CD14-positive monocyte (primary cell): ENCODE measurements at regions not wholly inside any gene's neighbourhood (a gene's known extent, or its start where the extent isn't known, plus 50 kb on each side); places are given as distances from the start of the nearest gene placed in this dataset.

Experiments
- DNase-seq, 3 donors: peaks; one replicate each; pipeline ENCODE4 v3.0.0-alpha.2; 2011 to 2022
- H2AFZ ChIP-seq: 2 replicates; pipeline ENCODE4 v1.6.0; 2012; ENCODE audit warnings: mild to moderate bottlenecking, low read depth, low read length, inconsistent platforms; ENCODE audit not compliant: insufficient read depth, poor library complexity, severe bottlenecking
- H3K27ac ChIP-seq, 2 donors: 1 replicate in 1 of 2; 2 replicates in 1 of 2; pipeline ENCODE4 v1.5.1; 2012 to 2013; ENCODE audit warnings: low read length in 2 of 2, control low read depth in 1 of 2, inconsistent platforms in 1 of 2, low read depth in 1 of 2, mild to moderate bottlenecking in 1 of 2
- H3K27me3 ChIP-seq, 2 donors: one replicate each; pipeline versions ENCODE4 v1.6.0 to v1.6.1; 2011 to 2013; ENCODE audit warnings: low read length in 2 of 2; ENCODE audit not compliant: control insufficient read depth in 2 of 2, insufficient read depth in 2 of 2
- H3K36me3 ChIP-seq, 2 donors: replicated peaks in 1 of 2; 1 replicate in 1 of 2; 2 replicates in 1 of 2; pipeline versions ENCODE4 v1.5.1 to v1.6.1; 2012 to 2013; ENCODE audit warnings: low read length in 2 of 2, control low read depth in 1 of 2, inconsistent platforms in 1 of 2, mild to moderate bottlenecking in 1 of 2; ENCODE audit not compliant: insufficient read depth in 2 of 2, control insufficient read depth in 1 of 2
- H3K4me1 ChIP-seq, 2 donors: 1 replicate in 1 of 2; 2 replicates in 1 of 2; pipeline versions ENCODE4 v1.5.1 to v1.6.1; 2012 to 2013; ENCODE audit warnings: low read length in 2 of 2, control low read depth in 1 of 2, inconsistent platforms in 1 of 2, mild to moderate bottlenecking in 1 of 2, moderate library complexity in 1 of 2; ENCODE audit not compliant: insufficient read depth in 2 of 2, control insufficient read depth in 1 of 2
- H3K4me2 ChIP-seq: replicated peaks from 2 replicates; pipeline ENCODE3; 2012; ENCODE audit warnings: low read length, moderate library complexity, mild to moderate bottlenecking; ENCODE audit not compliant: poor library complexity, severe bottlenecking; ENCODE audit errors: extremely low read depth
- H3K4me3 ChIP-seq, 3 experiments: fragments of 200-600 bp in 1 of 3; sonication (generic) in 1 of 3; replicated peaks in 1 of 3; 1 replicate in 2 of 3; 2 replicates in 1 of 3; pipeline ENCODE4 v1.5.1; 2011 to 2013; ENCODE audit warnings: low read length in 3 of 3, mild to moderate bottlenecking in 3 of 3, control low read depth in 2 of 3, low read depth in 2 of 3, inconsistent platforms in 1 of 3, moderate library complexity in 1 of 3
- H3K79me2 ChIP-seq: 2 replicates; pipeline ENCODE4 v1.6.0; 2012; ENCODE audit warnings: mild to moderate bottlenecking, control low read depth, inconsistent platforms, low read length, moderate library complexity; ENCODE audit not compliant: insufficient read depth
- H3K9ac ChIP-seq: 2 replicates; pipeline ENCODE4 v1.6.0; 2017; ENCODE audit warnings: low read length, mild to moderate bottlenecking; ENCODE audit not compliant: insufficient read depth, poor library complexity, severe bottlenecking
- H3K9me3 ChIP-seq, 2 donors: replicated peaks in 1 of 2; 1 replicate in 1 of 2; 2 replicates in 1 of 2; pipeline versions ENCODE4 v1.5.1 to v1.6.1; 2012 to 2013; ENCODE audit warnings: low read length in 2 of 2, control low read depth in 1 of 2; ENCODE audit not compliant: control insufficient read depth in 1 of 2, insufficient read depth in 1 of 2
- H4K20me1 ChIP-seq: 2 replicates; pipeline ENCODE4 v1.6.0; 2012; ENCODE audit warnings: mild to moderate bottlenecking, low read length, control low read depth, moderate library complexity; ENCODE audit not compliant: insufficient read depth
- H3K27ac Mint-ChIP-seq, 7 donors: one replicate each; pipeline ENCODE4 v1.8.0; 2020; ENCODE audit warnings: mild to moderate bottlenecking in 7 of 7, mixed read lengths in 7 of 7, moderate library complexity in 6 of 7, inconsistent platforms in 2 of 7
- H3K27me3 Mint-ChIP-seq, 3 donors: one replicate each; pipeline ENCODE4 v1.8.0; 2021 to 2022; ENCODE audit warnings: low read depth in 3 of 3, mild to moderate bottlenecking in 3 of 3, mixed read lengths in 3 of 3, moderate library complexity in 3 of 3, inconsistent platforms in 1 of 3
- H3K36me3 Mint-ChIP-seq, 2 donors: one replicate each; pipeline ENCODE4 v1.8.0; 2020; ENCODE audit warnings: mixed read lengths in 2 of 2, inconsistent platforms in 1 of 2, mild to moderate bottlenecking in 1 of 2
- H3K4me1 Mint-ChIP-seq: one replicate; pipeline ENCODE4 v1.8.0; 2020; ENCODE audit warnings: mild to moderate bottlenecking, mixed read lengths
- H3K4me3 Mint-ChIP-seq, 2 donors: one replicate each; pipeline ENCODE4 v1.8.0; 2020; ENCODE audit warnings: mild to moderate bottlenecking in 2 of 2, mixed read lengths in 2 of 2, moderate library complexity in 1 of 2
- H3K9me3 Mint-ChIP-seq, 7 donors: one replicate each; pipeline ENCODE4 v1.8.0; 2020 to 2022; ENCODE audit warnings: mixed read lengths in 7 of 7, mild to moderate bottlenecking in 6 of 7, moderate library complexity in 6 of 7, inconsistent platforms in 2 of 7
- WGBS: methylation state at CpG from one replicate; pipeline ENCODE4 v1.1.5; 2013; ENCODE audit warnings: missing lambda C conversion rate; ENCODE audit not compliant: insufficient coverage; 5-methylcytosine and 5-hydroxymethylcytosine counted together
- intact Hi-C, 2 donors: fragments of 100-400 bp; cut with micrococcal nuclease; formaldehyde crosslinking; loops; one replicate each; pipeline versions ENCODE4 v1.15.0 to v1.15.1; 2023
- TF ChIP-seq, protein P1 (sequence below): fragments of 200-600 bp; IDR thresholded peaks from one replicate; pipeline ENCODE4 v1.8.0; 2022; ENCODE audit warnings: antibody characterized with exemption, mild to moderate bottlenecking

DNA sequence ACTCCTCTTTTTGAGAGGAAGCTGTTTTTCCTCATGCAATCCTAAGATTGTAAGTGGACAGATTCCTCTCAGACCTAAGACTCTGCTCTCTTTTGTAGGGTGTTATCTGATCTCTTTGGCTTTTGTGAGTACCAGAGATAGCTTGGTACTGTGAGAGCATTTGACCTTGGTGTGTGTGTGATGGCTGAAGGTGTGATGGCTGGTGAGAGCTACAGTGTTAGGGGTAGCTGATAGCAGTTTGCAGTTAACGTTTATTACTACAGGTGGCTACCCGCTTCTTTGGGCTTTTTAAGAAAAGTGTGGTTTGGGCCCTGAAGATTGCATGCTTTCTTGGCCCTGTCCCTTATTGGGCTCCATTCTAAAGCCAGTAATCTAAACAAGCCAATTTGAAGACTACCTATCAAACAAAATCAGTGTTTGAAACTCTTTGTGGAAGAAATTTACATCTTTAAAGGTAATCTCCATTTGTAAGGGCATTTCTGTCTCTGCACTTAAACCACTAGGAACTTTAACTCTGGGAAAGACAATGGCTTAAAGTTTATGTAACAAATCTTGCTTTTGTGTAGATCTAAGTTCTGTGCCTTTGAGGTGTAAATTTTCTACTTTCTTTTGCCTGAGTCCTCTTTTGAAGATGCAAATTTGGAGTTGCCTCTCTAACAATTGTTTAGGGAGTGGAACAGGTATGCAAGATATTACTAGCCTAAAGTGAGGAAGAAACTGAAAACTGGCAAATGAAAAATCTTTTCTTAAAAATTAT lies 85.3 kb upstream of the SERBP1 start:
- no peak overlapping the region for H3K4me3 Mint-ChIP-seq
- Histone ChIP-seq H3K9ac (no peak overlapping the region), H3K4me3 (no peak overlapping the region), H3K79me2 (no peaks in the 10 kb centered on the region), H3K36me3 (no peaks in the 10 kb centered on the region), H3K27me3 (no peaks in the 10 kb centered on the region), H3K4me2 (no peak overlapping the region), H2AFZ (no peak overlapping the region), H3K9me3 (peaks cover 4 to 21% of the 10 kb centered on the region in 2 donors), H3K27ac (no peak overlapping the region), H4K20me1 (no peaks in the 10 kb centered on the region), H3K4me1 (no peaks in the 10 kb centered on the region)
- no peaks in the 10 kb centered on the region for H3K4me1 Mint-ChIP-seq
- no CpG with 5 or more reads among the region's 2 CpGs for WGBS
- peaks cover 0 to 2% (median 0%) of the 10 kb centered on the region in 3 donors for H3K27me3 Mint-ChIP-seq
- H3K9me3 Mint-ChIP-seq = peaks cover 10 to 38% (median 28%) of the 10 kb centered on the region in 7 donors
- no peak for DNase-seq
- H3K27ac Mint-ChIP-seq = no peak overlapping the region
- H3K36me3 Mint-ChIP-seq = no peaks in the 10 kb centered on the region
- intact Hi-C loops = no loop called here
- TF ChIP-seq, protein P1, sequence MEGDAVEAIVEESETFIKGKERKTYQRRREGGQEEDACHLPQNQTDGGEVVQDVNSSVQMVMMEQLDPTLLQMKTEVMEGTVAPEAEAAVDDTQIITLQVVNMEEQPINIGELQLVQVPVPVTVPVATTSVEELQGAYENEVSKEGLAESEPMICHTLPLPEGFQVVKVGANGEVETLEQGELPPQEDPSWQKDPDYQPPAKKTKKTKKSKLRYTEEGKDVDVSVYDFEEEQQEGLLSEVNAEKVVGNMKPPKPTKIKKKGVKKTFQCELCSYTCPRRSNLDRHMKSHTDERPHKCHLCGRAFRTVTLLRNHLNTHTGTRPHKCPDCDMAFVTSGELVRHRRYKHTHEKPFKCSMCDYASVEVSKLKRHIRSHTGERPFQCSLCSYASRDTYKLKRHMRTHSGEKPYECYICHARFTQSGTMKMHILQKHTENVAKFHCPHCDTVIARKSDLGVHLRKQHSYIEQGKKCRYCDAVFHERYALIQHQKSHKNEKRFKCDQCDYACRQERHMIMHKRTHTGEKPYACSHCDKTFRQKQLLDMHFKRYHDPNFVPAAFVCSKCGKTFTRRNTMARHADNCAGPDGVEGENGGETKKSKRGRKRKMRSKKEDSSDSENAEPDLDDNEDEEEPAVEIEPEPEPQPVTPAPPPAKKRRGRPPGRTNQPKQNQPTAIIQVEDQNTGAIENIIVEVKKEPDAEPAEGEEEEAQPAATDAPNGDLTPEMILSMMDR = no peak

DNA sequence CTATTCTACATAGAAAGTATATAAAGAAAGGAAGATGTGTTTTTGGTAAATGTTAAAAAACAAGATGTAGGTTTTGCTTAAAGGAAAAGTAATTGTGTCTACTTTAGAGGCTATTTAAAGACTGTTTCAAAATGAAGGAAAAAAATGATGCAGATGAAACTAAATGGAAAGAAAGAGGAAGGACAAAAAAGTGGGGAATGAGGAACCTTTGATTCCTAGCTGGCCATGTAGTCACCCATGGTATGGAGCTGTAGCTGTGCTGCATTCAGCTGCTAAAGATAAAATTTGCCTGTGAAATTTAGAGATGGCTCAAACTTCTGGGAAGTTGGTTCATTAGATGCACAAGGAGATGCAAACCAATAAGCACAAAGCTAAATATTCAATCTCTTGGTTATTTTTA lies 86.8 kb upstream of the SERBP1 start:
- no peak overlapping the region for H3K4me3 ChIP-seq
- H3K79me2 ChIP-seq = no peaks in the 10 kb centered on the region
- H2AFZ ChIP-seq = no peak overlapping the region
- TF ChIP-seq, protein P1 = no peak
- Mint-ChIP-seq H3K4me1 (no peaks in the 10 kb centered on the region), H3K4me3 (no peak overlapping the region), H3K36me3 (no peaks in the 10 kb centered on the region), H3K27ac (no peak overlapping the region), H3K9me3 (peaks cover 10 to 30% (median 24%) of the 10 kb centered on the region in 7 donors), H3K27me3 (peaks cover 0 to 2% (median 2%) of the 10 kb centered on the region in 3 donors)
- intact Hi-C loops = no loop called here
- H4K20me1 ChIP-seq = no peaks in the 10 kb centered on the region
- H3K4me2 ChIP-seq = no peak overlapping the region
- no peaks in the 10 kb centered on the region for H3K36me3 ChIP-seq
- DNase-seq = no peak
- no peak overlapping the region for H3K9ac ChIP-seq
- H3K4me1 ChIP-seq = no peaks in the 10 kb centered on the region
- H3K9me3 ChIP-seq = peaks cover 4 to 21% of the 10 kb centered on the region in 2 donors
- H3K27me3 ChIP-seq = no peaks in the 10 kb centered on the region
- no peak overlapping the region for H3K27ac ChIP-seq
